Trophoblast cell (in vitro differentiated cells and primary cell): ENCODE measurements at regions not wholly inside any gene's neighbourhood (a gene's known extent, or its start where the extent isn't known, plus 50 kb on each side); places are given as distances from the start of the nearest gene placed in this dataset.

Experiments
- DNase-seq, 2 donors: peaks; one replicate each; pipeline ENCODE4 v3.0.0-alpha.2; 2016
- H2AFZ ChIP-seq: 2 replicates; pipeline ENCODE4 v1.6.1; 2013; ENCODE audit warnings: low read length, moderate library complexity, mild to moderate bottlenecking; ENCODE audit not compliant: insufficient read depth, poor library complexity
- H2AK5ac ChIP-seq: 2 replicates; pipeline ENCODE4 v1.6.1; 2013; ENCODE audit warnings: mild to moderate bottlenecking, low read length
- H2BK120ac ChIP-seq: 2 replicates; pipeline ENCODE4 v1.6.1; 2013; ENCODE audit warnings: low read length, mild to moderate bottlenecking, moderate library complexity; ENCODE audit not compliant: insufficient read depth, poor library complexity
- H2BK12ac ChIP-seq: 2 replicates; pipeline ENCODE4 v1.6.1; 2013; ENCODE audit warnings: mild to moderate bottlenecking, low read length, moderate library complexity
- H2BK5ac ChIP-seq: 2 replicates; pipeline ENCODE4 v1.6.1; 2013; ENCODE audit warnings: low read length, low read depth, moderate library complexity, mild to moderate bottlenecking; ENCODE audit not compliant: poor library complexity
- H3K14ac ChIP-seq: 2 replicates; pipeline ENCODE4 v1.6.1; 2013; ENCODE audit warnings: mild to moderate bottlenecking, low read length
- H3K18ac ChIP-seq: 2 replicates; pipeline ENCODE4 v1.6.1; 2013; ENCODE audit warnings: mild to moderate bottlenecking, low read length
- H3K23ac ChIP-seq: 2 replicates; pipeline ENCODE4 v1.6.1; 2013; ENCODE audit warnings: low read length
- H3K27ac ChIP-seq: 2 replicates; pipeline ENCODE4 v1.5.1; 2013; ENCODE audit warnings: low read depth, mild to moderate bottlenecking, inconsistent platforms, low read length, moderate library complexity
- H3K27me3 ChIP-seq: 2 replicates; pipeline ENCODE4 v1.6.1; 2013; ENCODE audit warnings: inconsistent platforms, mild to moderate bottlenecking, low read length, moderate library complexity; ENCODE audit not compliant: insufficient read depth
- H3K36me3 ChIP-seq, 2 experiments: 1 replicate in 1 of 2; 2 replicates in 1 of 2; pipeline ENCODE4 v1.6.1; 2013; ENCODE audit warnings: low read length in 2 of 2, mild to moderate bottlenecking in 2 of 2, moderate library complexity in 1 of 2; ENCODE audit not compliant: insufficient read depth in 2 of 2, control insufficient read depth in 1 of 2
- H3K4ac ChIP-seq: 2 replicates; pipeline ENCODE4 v1.6.1; 2013; ENCODE audit warnings: low read depth, mild to moderate bottlenecking, low read length, moderate library complexity
- H3K4me1 ChIP-seq, 2 experiments: 1 replicate in 1 of 2; 2 replicates in 1 of 2; pipeline ENCODE4 v1.6.1; 2013; ENCODE audit warnings: low read length in 2 of 2, mild to moderate bottlenecking in 2 of 2, moderate library complexity in 1 of 2; ENCODE audit not compliant: insufficient read depth in 2 of 2, control insufficient read depth in 1 of 2
- H3K4me2 ChIP-seq: 2 replicates; pipeline ENCODE4 v1.6.1; 2013; ENCODE audit warnings: inconsistent platforms, mild to moderate bottlenecking, low read length, moderate library complexity
- H3K4me3 ChIP-seq: 2 replicates; pipeline ENCODE4 v1.5.1; 2013; ENCODE audit warnings: mild to moderate bottlenecking, low read depth, low read length, inconsistent platforms
- H3K79me1 ChIP-seq: one replicate; pipeline ENCODE4 v1.6.1; 2013; ENCODE audit warnings: low read length
- H3K79me2 ChIP-seq: 2 replicates; pipeline ENCODE4 v1.6.1; 2013; ENCODE audit warnings: low read length, mild to moderate bottlenecking; ENCODE audit not compliant: control insufficient read depth, insufficient read depth, poor library complexity
- H3K9ac ChIP-seq: 2 replicates; pipeline ENCODE4 v1.6.1; 2013; ENCODE audit warnings: mild to moderate bottlenecking, low read length
- H3K9me3 ChIP-seq: 2 replicates; pipeline ENCODE4 v1.6.1; 2013; ENCODE audit warnings: low read depth, mild to moderate bottlenecking, control low read depth, inconsistent platforms, low read length; ENCODE audit not compliant: insufficient read depth
- H4K12ac ChIP-seq: 2 replicates; pipeline ENCODE4 v1.6.1; 2013; ENCODE audit warnings: low read depth, mild to moderate bottlenecking, low read length, moderate library complexity
- H4K8ac ChIP-seq: 2 replicates; pipeline ENCODE4 v1.6.1; 2013; ENCODE audit warnings: low read depth, mild to moderate bottlenecking, low read length, moderate library complexity
- H4K91ac ChIP-seq: one replicate; pipeline ENCODE4 v1.6.1; 2013; ENCODE audit warnings: low read depth, mild to moderate bottlenecking, low read length, moderate library complexity
- WGBS: extraction: QIAGEN DNeasy Blood & Tissue Kit; methylation state at CpG from one replicate; pipeline ENCODE4 v1.1.7; 2013; ENCODE audit warnings: missing lambda C conversion rate; ENCODE audit not compliant: insufficient read length, insufficient coverage; ENCODE audit errors: extremely low coverage; 5-methylcytosine and 5-hydroxymethylcytosine counted together

GRCh38 chrX:39750848-39751247, 346.9 kb downstream of the BCOR start:
- Histone ChIP-seq H3K79me1 (peaks cover 10% of the 10 kb centered on the region), H3K27ac (no peak overlapping the region), H4K8ac (no peak overlapping the region), H3K36me3 (no peaks in the 10 kb centered on the region), H2BK120ac (no peak overlapping the region), H3K4me3 (no peak overlapping the region), H3K9ac (no peak overlapping the region), H3K27me3 (no peaks in the 10 kb centered on the region), H2BK5ac (no peak overlapping the region), H4K91ac (no peak overlapping the region), H3K14ac (no peak overlapping the region), H2AFZ (no peak overlapping the region), H2AK5ac (no peak overlapping the region), H3K18ac (no peak overlapping the region), H2BK12ac (no peak overlapping the region), H3K4me2 (no peak overlapping the region), H3K9me3 (no peaks in the 10 kb centered on the region), H3K79me2 (peaks cover 2% of the 10 kb centered on the region), H4K12ac (no peak overlapping the region), H3K23ac (no peak overlapping the region), H3K4me1 (peaks cover 7 to 13% of the 10 kb centered on the region in 2 experiments), H3K4ac (no peak overlapping the region)
- DNase-seq = no peak
- no CpG with 5 or more reads among the region's 6 CpGs for WGBS

- Histone ChIP-seq H2BK12ac (peak overlapping the region; percentile 24), H2BK120ac (no peak overlapping the region), H3K36me3 (no peaks in the 10 kb centered on the region), H3K4me1 (peaks cover 17 to 21% of the 10 kb centered on the region in 2 experiments), H2BK5ac (no peak overlapping the region), H2AK5ac (no peak overlapping the region), H3K9ac (no peak overlapping the region), H3K4ac (no peak overlapping the region), H4K8ac (no peak overlapping the region), H3K14ac (no peak overlapping the region), H2AFZ (no peak overlapping the region), H4K12ac (no peak overlapping the region), H4K91ac (no peak overlapping the region), H3K4me2 (no peak overlapping the region), H3K79me2 (peaks cover 2% of the 10 kb centered on the region), H3K23ac (no peak overlapping the region), H3K4me3 (no peak overlapping the region), H3K18ac (no peak overlapping the region), H3K27me3 (no peaks in the 10 kb centered on the region), H3K9me3 (no peaks in the 10 kb centered on the region), H3K27ac (no peak overlapping the region), H3K79me1 (peaks cover 18% of the 10 kb centered on the region)
- WGBS = no CpG with 5 or more reads among the region's 9 CpGs
- DNase-seq = peak in 1 of 2 donors; percentile 18
Measured at GRCh38 chrX:39752815-39753214, 344.9 kb downstream of the BCOR start.

GRCh38 chrX:39753293-39753996, 344.3 kb downstream of the BCOR start:
- no CpG with 5 or more reads among the region's 8 CpGs for whole genome bisulfite sequencing
- Histone ChIP-seq H3K4ac (no peak overlapping the region), H3K9ac (no peak overlapping the region), H3K4me1 (peaks cover 19 to 27% of the 10 kb centered on the region in 2 experiments), H3K4me3 (no peak overlapping the region), H4K91ac (peak overlapping the region; percentile 9), H3K18ac (no peak overlapping the region), H2AK5ac (no peak overlapping the region), H2BK12ac (peak overlapping the region; percentile 24), H2BK120ac (no peak overlapping the region), H3K27me3 (no peaks in the 10 kb centered on the region), H3K4me2 (no peak overlapping the region), H4K8ac (no peak overlapping the region), H3K9me3 (no peaks in the 10 kb centered on the region), H3K36me3 (no peaks in the 10 kb centered on the region), H3K79me2 (peaks cover 2% of the 10 kb centered on the region), H2AFZ (no peak overlapping the region), H2BK5ac (no peak overlapping the region), H3K79me1 (peaks cover 18% of the 10 kb centered on the region), H3K27ac (no peak overlapping the region), H3K23ac (no peak overlapping the region), H4K12ac (no peak overlapping the region), H3K14ac (no peak overlapping the region)
- DNase-seq = peak; percentile 83 to 86

- Histone ChIP-seq H3K4ac (peak overlapping the region; percentile 65), H2AK5ac (peak overlapping the region; percentile 7), H4K91ac (peak overlapping the region; percentile 92), H2BK5ac (peak overlapping the region; percentile 8), H3K27ac (peak overlapping the region; percentile 89), H2BK120ac (peak overlapping the region; percentile 92), H3K79me1 (peaks cover 32% of the 10 kb centered on the region), H3K27me3 (no peaks in the 10 kb centered on the region), H3K36me3 (no peaks in the 10 kb centered on the region), H2AFZ (no peak overlapping the region), H3K4me1 (peaks cover 36 to 45% of the 10 kb centered on the region in 2 experiments), H3K4me2 (peak overlapping the region; percentile 25), H3K9me3 (no peaks in the 10 kb centered on the region), H3K4me3 (no peak overlapping the region), H4K12ac (no peak overlapping the region), H3K14ac (peak overlapping the region; percentile 90), H3K9ac (no peak overlapping the region), H3K23ac (no peak overlapping the region), H3K18ac (peak overlapping the region; percentile 81), H3K79me2 (peaks cover 2% of the 10 kb centered on the region), H2BK12ac (peak overlapping the region; percentile 78), H4K8ac (peak overlapping the region; percentile 44)
- no CpG with 5 or more reads among the region's 25 CpGs for WGBS
- peak; percentile 95 for DNase-seq
Measured at GRCh38 chrX:39755143-39756032, 342.4 kb downstream of the BCOR start.
